Karpas-422 (cell line): ENCODE measurements at regions not wholly inside any gene's neighbourhood (a gene's known extent, or its start where the extent isn't known, plus 50 kb on each side); places are given as distances from the start of the nearest gene placed in this dataset.
"Not testable (repeated sequence)": the region's sequence is repeated elsewhere in the genome, so short reads cannot be mapped to it uniquely, and the experiment has no call there.

ENCODE experiments used
- DNase-seq: peaks from one replicate; pipeline ENCODE4 v3.0.0-alpha.2; 2015
- H2AFZ ChIP-seq: fragments of 200-600 bp; sonication (generic); 2 replicates; pipeline ENCODE4 v1.6.1; 2014; ENCODE audit warnings: antibody characterized with exemption, low read length, mixed read lengths
- H3K27ac ChIP-seq: fragments of 200-600 bp; sonication (generic); 2 replicates; pipeline ENCODE4 v1.5.1; 2014; ENCODE audit warnings: mild to moderate bottlenecking, low read length, moderate library complexity
- H3K27me3 ChIP-seq: fragments of 200-600 bp; sonication (generic); 2 replicates; pipeline ENCODE4 v1.6.1; 2014; ENCODE audit warnings: low read length, mixed read lengths
- H3K36me3 ChIP-seq: fragments of 200-600 bp; sonication (generic); 2 replicates; pipeline ENCODE4 v1.6.1; 2014; ENCODE audit warnings: low read length, mixed read lengths; ENCODE audit not compliant: insufficient read depth
- H3K4me1 ChIP-seq: fragments of 200-600 bp; sonication (generic); 2 replicates; pipeline ENCODE4 v1.6.1; 2014; ENCODE audit warnings: mild to moderate bottlenecking, low read length, mixed read lengths
- H3K4me2 ChIP-seq: fragments of 200-600 bp; sonication (generic); 2 replicates; pipeline ENCODE4 v1.6.1; 2014; ENCODE audit warnings: low read length, low read depth, mild to moderate bottlenecking; ENCODE audit not compliant: poor library complexity, severe bottlenecking
- H3K4me3 ChIP-seq: fragments of 200-600 bp; sonication (generic); 2 replicates; pipeline ENCODE4 v1.5.1; 2014; ENCODE audit warnings: mild to moderate bottlenecking, antibody characterized with exemption, low read length, mixed read lengths
- H3K79me2 ChIP-seq: fragments of 200-600 bp; sonication (generic); 2 replicates; pipeline ENCODE4 v1.6.1; 2014; ENCODE audit warnings: mild to moderate bottlenecking, low read length, mixed read lengths
- H3K9ac ChIP-seq: fragments of 200-600 bp; sonication (generic); 2 replicates; pipeline ENCODE4 v1.6.0; 2014; ENCODE audit warnings: low read length
- H3K9me2 ChIP-seq: fragments of 200-600 bp; sonication (generic), shearing (Covaris generic); replicated peaks from 2 replicates; pipeline ENCODE4 v1.6.0; 2014; ENCODE audit warnings: mild to moderate bottlenecking, low read length, moderate library complexity; ENCODE audit not compliant: insufficient read depth
- H3K9me3 ChIP-seq: fragments of 300-700, 200-600 bp; sonication (generic); 2 replicates; pipeline ENCODE4 v1.6.1; 2014; ENCODE audit warnings: low read length, mixed read lengths
- H4K20me1 ChIP-seq: fragments of 200-600 bp; sonication (generic); 2 replicates; pipeline ENCODE4 v1.6.1; 2014; ENCODE audit warnings: mild to moderate bottlenecking, antibody characterized with exemption, low read length, low read depth; ENCODE audit not compliant: insufficient read depth

- not testable (repeated sequence) for H3K4me3 ChIP-seq, H3K9me2 ChIP-seq, DNase-seq, H3K4me1 ChIP-seq, H4K20me1 ChIP-seq, H3K9ac ChIP-seq, H3K36me3 ChIP-seq, H3K9me3 ChIP-seq, H3K27me3 ChIP-seq, H3K79me2 ChIP-seq, H3K27ac ChIP-seq, H3K4me2 ChIP-seq, H2AFZ ChIP-seq
Measured at GRCh38 chr5:10016559-10016958, 233.1 kb downstream of the ATPSCKMT start.

GRCh38 chr5:10015681-10016080, 234.0 kb downstream of the ATPSCKMT start:
- not testable (repeated sequence) for H3K36me3 ChIP-seq, H3K27me3 ChIP-seq, H3K79me2 ChIP-seq, H3K4me2 ChIP-seq, DNase-seq, H3K4me1 ChIP-seq, H3K9me3 ChIP-seq, H4K20me1 ChIP-seq, H2AFZ ChIP-seq, H3K9me2 ChIP-seq, H3K27ac ChIP-seq, H3K4me3 ChIP-seq, H3K9ac ChIP-seq

DNA sequence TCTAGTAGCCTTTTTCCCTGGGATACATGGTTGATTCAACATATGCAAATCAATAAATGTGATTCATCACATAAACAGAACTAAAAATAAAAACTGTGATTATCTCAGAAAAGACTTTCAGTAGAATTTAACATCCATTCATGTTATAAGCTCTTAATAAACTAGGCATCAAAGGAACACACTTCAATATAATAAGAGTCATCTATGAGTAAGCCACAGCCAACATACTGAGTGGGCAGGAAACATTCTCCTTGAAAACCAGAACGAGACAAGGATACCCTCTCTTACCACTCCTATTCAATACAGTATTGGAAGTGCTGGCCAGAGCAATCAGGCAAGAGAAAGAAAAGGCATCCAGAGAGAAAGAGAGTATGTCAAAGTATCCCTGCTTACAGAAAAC, 239.9 kb downstream of the ATPSCKMT start:
- Histone ChIP-seq H3K27me3 (no peaks in the 10 kb centered on the region), H3K9me3 (no peaks in the 10 kb centered on the region), H3K9me2 (no peaks in the 10 kb centered on the region), H3K9ac (no peak overlapping the region), H3K27ac (no peak overlapping the region), H3K36me3 (no peaks in the 10 kb centered on the region), H4K20me1 (no peaks in the 10 kb centered on the region), H3K4me2 (no peak overlapping the region), H3K4me3 (no peak overlapping the region), H2AFZ (no peak overlapping the region), H3K79me2 (no peaks in the 10 kb centered on the region), H3K4me1 (no peaks in the 10 kb centered on the region)
- DNase-seq, result no peak

DNA sequence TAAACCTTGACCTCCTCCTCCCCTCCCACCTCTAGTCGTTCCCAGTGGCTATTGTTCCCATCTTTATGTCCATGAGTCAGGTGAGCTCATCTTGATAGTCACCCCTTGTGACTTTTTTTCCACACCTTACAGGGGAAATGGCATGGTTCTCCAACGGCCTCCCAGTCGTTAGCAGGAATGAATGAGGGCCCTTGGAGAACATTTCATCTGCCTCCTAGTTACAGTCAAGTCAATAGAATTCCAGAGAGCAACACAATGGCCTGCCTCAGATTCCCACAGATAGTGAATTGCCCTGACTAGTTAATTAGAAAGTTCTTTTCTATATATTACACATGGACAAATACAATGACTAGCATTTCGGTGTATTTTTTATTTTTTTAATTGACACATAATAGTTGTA, 262.6 kb downstream of the ATPSCKMT start:
- Histone ChIP-seq H3K27ac (no peak overlapping the region), H2AFZ (no peak overlapping the region), H3K9me3 (no peaks in the 10 kb centered on the region), H3K4me2 (no peak overlapping the region), H4K20me1 (no peaks in the 10 kb centered on the region), H3K4me1 (no peaks in the 10 kb centered on the region), H3K36me3 (no peaks in the 10 kb centered on the region), H3K9me2 (0 out of 2 replicates have a peak, but pooled peaks cover 7% of the 10 kb centered on the region), H3K4me3 (no peak overlapping the region), H3K27me3 (no peaks in the 10 kb centered on the region), H3K79me2 (no peaks in the 10 kb centered on the region), H3K9ac (no peak overlapping the region)
- no peak for DNase-seq

GRCh38 chr5:9977070-9977469, 272.6 kb downstream of the ATPSCKMT start:
- Histone ChIP-seq H3K27ac (no peak overlapping the region), H4K20me1 (no peaks in the 10 kb centered on the region), H3K36me3 (no peaks in the 10 kb centered on the region), H3K9me3 (no peaks in the 10 kb centered on the region), H3K79me2 (no peaks in the 10 kb centered on the region), H3K4me2 (no peak overlapping the region), H3K4me1 (no peaks in the 10 kb centered on the region), H3K9me2 (no peaks in the 10 kb centered on the region), H3K4me3 (no peak overlapping the region), H3K27me3 (no peaks in the 10 kb centered on the region; the same call in 1 of the 2 replicates), H3K9ac (no peak overlapping the region), H2AFZ (no peak overlapping the region)
- DNase-seq, result no peak

- Histone ChIP-seq H2AFZ (no peak overlapping the region), H3K9ac (no peak overlapping the region), H3K4me1 (no peaks in the 10 kb centered on the region), H3K4me2 (no peak overlapping the region), H3K36me3 (no peaks in the 10 kb centered on the region), H3K9me3 (no peaks in the 10 kb centered on the region), H3K4me3 (no peak overlapping the region), H3K27ac (no peak overlapping the region), H4K20me1 (no peaks in the 10 kb centered on the region), H3K79me2 (no peaks in the 10 kb centered on the region), H3K27me3 (no peaks in the 10 kb centered on the region; the same call in 1 of the 2 replicates), H3K9me2 (no peaks in the 10 kb centered on the region)
- DNase-seq, result no peak
Measured at GRCh38 chr5:9976621-9977020, 273.1 kb downstream of the ATPSCKMT start.

- Histone ChIP-seq H3K36me3 (no peaks in the 10 kb centered on the region), H3K9me2 (no peaks in the 10 kb centered on the region), H3K9ac (no peak overlapping the region), H2AFZ (no peak overlapping the region), H3K79me2 (no peaks in the 10 kb centered on the region), H3K4me2 (no peak overlapping the region), H3K9me3 (no peaks in the 10 kb centered on the region), H3K4me1 (no peaks in the 10 kb centered on the region), H3K27me3 (no peaks in the 10 kb centered on the region; the same call in 1 of the 2 replicates), H4K20me1 (no peaks in the 10 kb centered on the region), H3K27ac (no peak overlapping the region), H3K4me3 (no peak overlapping the region)
- DNase-seq, result no peak
Measured at GRCh38 chr5:9972059-9972458, 277.6 kb downstream of the ATPSCKMT start.

DNA sequence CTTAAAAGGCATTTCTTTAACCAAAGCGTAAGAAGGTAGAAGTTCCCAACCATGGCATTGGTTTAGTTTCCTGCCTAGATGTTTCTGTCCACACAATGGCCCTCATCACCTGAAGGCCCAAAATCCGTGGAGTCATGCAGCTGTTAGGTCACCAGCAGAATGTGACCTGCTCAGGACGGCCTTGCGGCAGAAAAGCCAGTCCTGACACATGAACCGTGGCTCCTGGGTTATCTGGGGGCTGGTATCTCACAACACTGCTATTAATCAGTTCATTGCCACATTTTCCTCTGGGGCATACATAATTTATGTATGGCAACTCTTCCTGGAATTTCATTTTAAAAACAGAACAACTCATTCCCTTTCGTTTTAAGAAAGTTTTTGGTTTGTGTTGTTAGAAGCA, 278.4 kb downstream of the ATPSCKMT start:
- Histone ChIP-seq H3K9ac (no peak overlapping the region), H3K36me3 (no peaks in the 10 kb centered on the region), H3K79me2 (no peaks in the 10 kb centered on the region), H3K27ac (no peak overlapping the region), H3K9me3 (no peaks in the 10 kb centered on the region), H3K4me1 (no peaks in the 10 kb centered on the region), H3K4me3 (no peak overlapping the region), H2AFZ (no peak overlapping the region), H3K9me2 (no peaks in the 10 kb centered on the region), H3K27me3 (peaks cover 2% of the 10 kb centered on the region; the same call in 1 of the 2 replicates), H4K20me1 (no peaks in the 10 kb centered on the region), H3K4me2 (no peak overlapping the region)
- no peak for DNase-seq

DNA sequence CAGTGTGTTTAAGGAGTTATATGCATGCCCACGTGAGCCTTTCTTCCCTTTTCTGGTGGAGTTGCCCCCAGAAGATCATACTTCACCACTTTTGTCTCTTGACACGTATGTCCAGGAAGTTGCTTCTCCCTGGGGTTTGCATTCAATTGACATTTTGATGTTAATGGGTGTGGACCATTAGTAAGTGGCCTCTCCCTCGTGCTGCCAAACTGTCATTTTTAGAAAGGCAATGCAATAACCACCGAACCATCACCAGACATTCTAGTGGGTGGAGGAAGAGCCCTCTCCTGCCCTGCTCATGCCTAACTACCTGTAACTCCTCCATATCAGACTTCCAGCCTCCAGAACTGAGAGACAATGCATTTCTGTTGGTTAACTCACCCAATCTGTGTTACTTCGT, 290.8 kb downstream of the ATPSCKMT start:
- no peak overlapping the region for H2AFZ ChIP-seq
- H3K36me3 ChIP-seq, result no peaks in the 10 kb centered on the region
- DNase-seq, result no peak
- H3K27ac ChIP-seq, result no peak overlapping the region
- H3K4me2 ChIP-seq, result no peak overlapping the region
- no peak overlapping the region for H3K9ac ChIP-seq
- no peaks in the 10 kb centered on the region for H3K9me3 ChIP-seq
- H3K27me3 ChIP-seq, result no peaks in the 10 kb centered on the region
- H3K4me1 ChIP-seq, result no peaks in the 10 kb centered on the region
- no peaks in the 10 kb centered on the region for H4K20me1 ChIP-seq
- no peaks in the 10 kb centered on the region for H3K9me2 ChIP-seq
- no peaks in the 10 kb centered on the region for H3K79me2 ChIP-seq
- H3K4me3 ChIP-seq, result no peak overlapping the region
